Neural progenitor cell (in vitro differentiated cells): ENCODE measurements at regions not wholly inside any gene's neighbourhood (a gene's known extent, or its start where the extent isn't known, plus 50 kb on each side); places are given as distances from the start of the nearest gene placed in this dataset.

Experiments used
- DNase-seq: peaks from one replicate; pipeline ENCODE4 v3.0.0-alpha.2; 2016; ENCODE audit warnings: low spot score
- H2AFZ ChIP-seq: fragments of 200-600 bp; sonication (generic); replicated peaks from 2 replicates; pipeline ENCODE4 v1.6.1; 2016; ENCODE audit warnings: antibody characterized with exemption
- H3F3A ChIP-seq: fragments of 200-600 bp; sonication (generic); 2 replicates; pipeline ENCODE4 v1.6.1; 2016; ENCODE audit warnings: antibody characterized with exemption, low read depth
- H3K27ac ChIP-seq: fragments of 200-600 bp; sonication (generic); 2 replicates; pipeline ENCODE4 v1.5.1; 2016; ENCODE audit warnings: mild to moderate bottlenecking
- H3K27me3 ChIP-seq: fragments of 200-600 bp; sonication (generic); 2 replicates; pipeline ENCODE4 v1.6.1; 2016; ENCODE audit warnings: mild to moderate bottlenecking, moderate library complexity
- H3K36me3 ChIP-seq: fragments of 200-600 bp; sonication (generic); 2 replicates; pipeline ENCODE4 v1.5.1; 2016
- H3K4me1 ChIP-seq: fragments of 200-600 bp; sonication (generic); 2 replicates; pipeline ENCODE4 v1.6.1; 2016; ENCODE audit warnings: mixed run types
- H3K4me2 ChIP-seq: fragments of 200-600 bp; sonication (generic); 2 replicates; pipeline ENCODE4 v1.6.1; 2016
- H3K4me3 ChIP-seq: fragments of 200-600 bp; sonication (generic); 2 replicates; pipeline ENCODE4 v1.5.1; 2016
- H3K79me2 ChIP-seq: fragments of 200-600 bp; sonication (generic); 2 replicates; pipeline ENCODE4 v1.6.1; 2016; ENCODE audit warnings: low read depth
- H3K9ac ChIP-seq: fragments of 200-600 bp; sonication (generic); 2 replicates; pipeline ENCODE4 v1.6.1; 2016
- H3K9me3 ChIP-seq: fragments of 200-600 bp; sonication (generic); 2 replicates; pipeline ENCODE4 v1.5.1; 2016; ENCODE audit warnings: low read depth
- H4K20me1 ChIP-seq: fragments of 200-600 bp; sonication (generic); 2 replicates; pipeline ENCODE4 v1.6.1; 2016; ENCODE audit warnings: low read depth
- H3K27ac Mint-ChIP-seq: 3 replicates; pipeline ENCODE4 v1.8.0; 2021; ENCODE audit warnings: mixed read lengths
- H3K27me3 Mint-ChIP-seq: 2 replicates; pipeline ENCODE4 v1.8.0; 2022; ENCODE audit warnings: low read depth, mild to moderate bottlenecking, inconsistent platforms, moderate library complexity, mixed read lengths; ENCODE audit not compliant: insufficient read depth
- H3K36me3 Mint-ChIP-seq: 3 replicates; pipeline ENCODE4 v1.8.0; 2021; ENCODE audit warnings: mixed read lengths
- H3K4me1 Mint-ChIP-seq: 3 replicates; pipeline ENCODE4 v1.8.0; 2021; ENCODE audit warnings: mixed read lengths
- H3K4me3 Mint-ChIP-seq: 3 replicates; pipeline ENCODE4 v1.8.0; 2021; ENCODE audit warnings: mild to moderate bottlenecking, moderate library complexity, mixed read lengths
- H3K9me3 Mint-ChIP-seq: 3 replicates; pipeline ENCODE4 v1.8.0; 2020; ENCODE audit warnings: mixed read lengths
- EZH2 ChIP-seq: fragments of 200-600 bp; sonication (generic); IDR thresholded peaks from 2 replicates; pipeline ENCODE4 v1.6.1; 2017; ENCODE audit warnings: antibody characterized with exemption, mild to moderate bottlenecking, moderate library complexity
- EZH2phosphoT487 ChIP-seq: fragments of 200-600 bp; sonication (generic); IDR thresholded peaks from 2 replicates; pipeline ENCODE4 v1.6.1; 2017; ENCODE audit warnings: antibody characterized with exemption
- TF ChIP-seq, protein P1 (sequence below): fragments of 200-600 bp; sonication (generic); IDR thresholded peaks from 2 replicates; pipeline ENCODE4 v1.5.1; 2017; ENCODE audit warnings: antibody characterized with exemption, mild to moderate bottlenecking

DNA sequence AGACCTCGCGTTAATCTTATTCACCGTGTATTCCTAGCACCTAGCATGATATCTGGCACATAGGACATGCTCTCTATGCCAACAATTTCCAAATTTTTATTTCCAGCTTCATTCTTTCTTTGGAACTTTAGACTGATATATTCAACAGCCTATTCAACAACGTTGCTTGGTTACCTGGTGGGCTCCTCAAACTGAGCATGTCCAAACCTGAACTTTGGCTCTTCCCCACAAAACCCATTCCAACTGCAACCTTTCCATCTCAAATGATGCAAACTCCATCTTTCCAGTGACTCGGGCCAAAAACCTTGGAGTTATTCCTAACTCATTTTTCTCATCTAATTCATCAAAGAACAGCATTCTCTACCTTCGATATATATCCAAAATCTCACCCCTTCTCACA lies 525.2 kb downstream of the AGTPBP1 start:
- Histone ChIP-seq H3K79me2 (no peaks in the 10 kb centered on the region), H3F3A (no peaks in the 10 kb centered on the region), H4K20me1 (no peaks in the 10 kb centered on the region), H3K4me2 (no peak overlapping the region), H3K9me3 (no peaks in the 10 kb centered on the region), H3K36me3 (no peaks in the 10 kb centered on the region), H3K4me1 (peaks cover 4% of the 10 kb centered on the region), H3K27ac (no peak overlapping the region), H2AFZ (no peak overlapping the region), H3K4me3 (no peak overlapping the region), H3K9ac (no peak overlapping the region), H3K27me3 (no peaks in the 10 kb centered on the region)
- Mint-ChIP-seq H3K4me1 (peaks cover 21% of the 10 kb centered on the region), H3K4me3 (no peak overlapping the region), H3K9me3 (no peaks in the 10 kb centered on the region), H3K27me3 (peaks cover 4% of the 10 kb centered on the region), H3K36me3 (no peaks in the 10 kb centered on the region), H3K27ac (no peak overlapping the region)
- TF ChIP-seq, protein P1, sequence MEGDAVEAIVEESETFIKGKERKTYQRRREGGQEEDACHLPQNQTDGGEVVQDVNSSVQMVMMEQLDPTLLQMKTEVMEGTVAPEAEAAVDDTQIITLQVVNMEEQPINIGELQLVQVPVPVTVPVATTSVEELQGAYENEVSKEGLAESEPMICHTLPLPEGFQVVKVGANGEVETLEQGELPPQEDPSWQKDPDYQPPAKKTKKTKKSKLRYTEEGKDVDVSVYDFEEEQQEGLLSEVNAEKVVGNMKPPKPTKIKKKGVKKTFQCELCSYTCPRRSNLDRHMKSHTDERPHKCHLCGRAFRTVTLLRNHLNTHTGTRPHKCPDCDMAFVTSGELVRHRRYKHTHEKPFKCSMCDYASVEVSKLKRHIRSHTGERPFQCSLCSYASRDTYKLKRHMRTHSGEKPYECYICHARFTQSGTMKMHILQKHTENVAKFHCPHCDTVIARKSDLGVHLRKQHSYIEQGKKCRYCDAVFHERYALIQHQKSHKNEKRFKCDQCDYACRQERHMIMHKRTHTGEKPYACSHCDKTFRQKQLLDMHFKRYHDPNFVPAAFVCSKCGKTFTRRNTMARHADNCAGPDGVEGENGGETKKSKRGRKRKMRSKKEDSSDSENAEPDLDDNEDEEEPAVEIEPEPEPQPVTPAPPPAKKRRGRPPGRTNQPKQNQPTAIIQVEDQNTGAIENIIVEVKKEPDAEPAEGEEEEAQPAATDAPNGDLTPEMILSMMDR, result no peak
- TF ChIP-seq EZH2 (no peak), EZH2phosphoT487 (no peak)
- no peak for DNase-seq

DNA sequence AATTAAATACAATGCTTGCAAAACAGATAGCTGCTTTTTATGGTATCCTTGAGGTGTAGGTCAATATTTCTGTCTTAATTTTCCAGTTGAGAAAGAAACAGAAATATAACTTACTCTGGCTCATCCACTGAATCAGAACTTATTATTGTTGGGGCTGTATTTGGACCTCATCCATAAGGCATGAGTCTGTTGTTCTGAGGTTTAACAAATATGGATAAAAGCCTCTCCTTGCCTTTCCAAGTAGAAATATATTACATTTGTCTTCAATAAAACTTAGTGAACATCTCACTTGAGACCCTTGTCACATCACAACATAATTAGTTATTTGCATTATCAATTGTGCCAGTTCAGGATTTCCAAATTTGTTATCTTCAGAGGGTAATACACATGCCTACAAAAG lies 525.8 kb downstream of the AGTPBP1 start:
- no peaks in the 10 kb centered on the region for H4K20me1 ChIP-seq
- H3K9me3 Mint-ChIP-seq, result no peaks in the 10 kb centered on the region
- H3K36me3 Mint-ChIP-seq, result no peaks in the 10 kb centered on the region
- H3K27ac ChIP-seq, result no peak overlapping the region
- no peaks in the 10 kb centered on the region for H3F3A ChIP-seq
- H3K79me2 ChIP-seq, result no peaks in the 10 kb centered on the region
- H3K9me3 ChIP-seq, result no peaks in the 10 kb centered on the region
- no peak for DNase-seq
- peaks cover 4% of the 10 kb centered on the region for H3K4me1 ChIP-seq
- no peaks in the 10 kb centered on the region for H3K36me3 ChIP-seq
- no peak overlapping the region for H3K9ac ChIP-seq
- H3K4me3 Mint-ChIP-seq, result no peak overlapping the region
- no peak overlapping the region for H3K27ac Mint-ChIP-seq
- no peak overlapping the region for H2AFZ ChIP-seq
- no peak for TF ChIP-seq EZH2
- TF ChIP-seq, protein P1, result no peak
- H3K27me3 Mint-ChIP-seq, result peaks cover 4% of the 10 kb centered on the region
- peaks cover 21% of the 10 kb centered on the region for H3K4me1 Mint-ChIP-seq
- no peaks in the 10 kb centered on the region for H3K27me3 ChIP-seq
- no peak overlapping the region for H3K4me3 ChIP-seq
- no peak overlapping the region for H3K4me2 ChIP-seq

DNA sequence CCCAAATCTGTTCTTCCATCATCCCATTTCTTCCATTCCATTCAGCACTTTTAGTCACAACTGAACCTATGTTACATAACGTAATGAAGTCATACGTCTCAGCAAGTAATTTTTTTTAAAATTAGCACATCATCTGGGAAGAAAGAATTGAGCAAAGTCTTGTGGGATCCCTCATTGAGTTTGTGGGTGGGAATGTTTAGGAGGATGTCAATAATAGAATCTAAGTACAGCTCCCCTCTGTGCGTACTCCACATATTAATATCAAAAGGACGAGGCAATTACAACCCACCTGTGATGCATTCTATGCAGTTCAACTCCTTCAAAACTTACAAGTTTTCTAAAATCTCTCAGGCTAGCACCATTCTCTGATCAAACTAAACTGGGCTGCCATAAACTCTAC lies 526.3 kb downstream of the AGTPBP1 start:
- Histone ChIP-seq H3F3A (no peaks in the 10 kb centered on the region), H4K20me1 (no peaks in the 10 kb centered on the region), H3K9ac (no peak overlapping the region), H3K79me2 (no peaks in the 10 kb centered on the region), H2AFZ (no peak overlapping the region), H3K4me2 (no peak overlapping the region), H3K4me3 (no peak overlapping the region), H3K36me3 (no peaks in the 10 kb centered on the region), H3K27ac (no peak overlapping the region), H3K9me3 (no peaks in the 10 kb centered on the region), H3K4me1 (peaks cover 4% of the 10 kb centered on the region), H3K27me3 (no peaks in the 10 kb centered on the region)
- TF ChIP-seq EZH2, result no peak
- TF ChIP-seq, protein P1, result no peak
- no peak for TF ChIP-seq EZH2phosphoT487
- Mint-ChIP-seq H3K9me3 (no peaks in the 10 kb centered on the region), H3K36me3 (no peaks in the 10 kb centered on the region), H3K27ac (no peak overlapping the region), H3K4me1 (peaks cover 21% of the 10 kb centered on the region), H3K4me3 (no peak overlapping the region), H3K27me3 (peaks cover 4% of the 10 kb centered on the region)
- DNase-seq, result no peak
